GM18870 (cell line): ENCODE measurements at regions not wholly inside any gene's neighbourhood (a gene's known extent, or its start where the extent isn't known, plus 50 kb on each side); places are given as distances from the start of the nearest gene placed in this dataset.

Source experiments
- ATAC-seq: cut with Tn5 transposase; IDR thresholded peaks from one replicate; pipeline ENCODE4 v1.9.1; 2021; ENCODE audit warnings: moderate library complexity; ENCODE audit not compliant: unreplicated experiment

GRCh38 chr7:46407125-46407524 lies 486.1 kb upstream of the IGFBP3 start:
- ATAC-seq, result no peak

- ATAC-seq, result no peak
Measured at GRCh38 chr7:46397591-46397990, 476.5 kb upstream of the IGFBP3 start.

DNA sequence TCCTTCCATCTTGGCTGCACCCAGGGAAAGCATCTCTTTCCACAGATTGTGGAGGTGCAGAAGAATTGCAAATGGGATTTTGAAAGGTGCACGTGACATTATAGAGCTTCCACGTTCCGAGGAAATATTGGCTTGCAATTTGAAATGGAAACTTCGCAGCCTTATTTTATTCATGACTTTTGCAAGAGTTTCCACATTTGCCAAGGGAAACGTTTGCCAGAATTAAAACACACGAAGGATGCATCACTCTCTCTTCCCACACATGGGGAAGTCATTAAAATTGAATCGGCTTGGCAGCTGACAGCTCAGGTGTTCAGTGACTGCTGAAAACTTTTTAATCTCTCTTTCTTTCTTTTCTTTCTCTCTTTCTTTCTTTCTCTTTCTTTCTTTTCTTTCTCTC lies 475.4 kb upstream of the IGFBP3 start:
- ATAC-seq, result no peak

- no peak for ATAC-seq
Measured at GRCh38 chr7:46393142-46393541, 472.1 kb upstream of the IGFBP3 start.

GRCh38 chr7:46391231-46392201 lies 470.4 kb upstream of the IGFBP3 start:
- ATAC-seq, result no peak

DNA sequence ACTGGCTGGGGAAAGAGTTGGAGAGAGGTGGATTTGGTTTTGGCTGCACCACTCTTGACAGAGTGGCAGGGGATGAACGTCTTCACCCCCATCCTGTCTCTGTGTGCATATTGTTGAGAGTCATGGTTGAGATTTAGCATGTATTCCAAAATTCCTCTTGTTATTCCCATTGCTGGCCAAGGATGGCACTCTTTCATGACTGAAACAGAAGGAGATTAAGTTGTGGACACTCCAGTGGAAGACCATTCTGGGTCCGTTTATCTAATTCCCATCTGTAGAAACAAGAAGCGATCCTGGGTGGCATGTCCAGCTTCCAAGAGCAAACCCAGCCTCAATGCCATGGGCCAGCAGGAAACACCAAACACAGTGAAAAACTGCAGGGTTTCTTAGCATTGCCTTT lies 469.0 kb upstream of the IGFBP3 start:
- no peak for ATAC-seq

GRCh38 chr7:46389146-46389545 lies 468.1 kb upstream of the IGFBP3 start:
- no peak for ATAC-seq

DNA sequence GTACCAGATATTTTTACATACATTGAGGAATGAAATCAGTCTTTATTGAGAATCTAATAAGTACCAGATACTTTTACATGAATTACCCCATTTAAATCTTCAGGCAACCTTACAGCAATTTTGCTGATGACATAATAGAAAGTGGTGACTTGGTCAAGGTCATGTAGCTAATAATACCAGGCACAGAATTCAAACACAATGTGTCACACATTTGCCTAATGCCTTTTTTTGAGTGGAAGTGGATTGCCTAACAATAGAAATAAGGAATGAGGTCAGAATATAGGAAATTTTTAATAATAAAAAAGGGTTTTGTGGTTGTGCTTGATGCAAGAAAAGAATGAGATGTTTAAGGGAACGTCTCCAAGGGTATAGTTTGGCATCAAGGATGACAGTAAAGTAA lies 466.6 kb upstream of the IGFBP3 start:
- ATAC-seq, result no peak

GRCh38 chr7:46386428-46387399 lies 465.6 kb upstream of the IGFBP3 start:
- no peak for ATAC-seq

- ATAC-seq, result no peak
Measured at GRCh38 chr7:46385662-46386309, 464.7 kb upstream of the IGFBP3 start.

GRCh38 chr7:46383605-46384004 lies 462.5 kb upstream of the IGFBP3 start:
- ATAC-seq, result no peak

DNA sequence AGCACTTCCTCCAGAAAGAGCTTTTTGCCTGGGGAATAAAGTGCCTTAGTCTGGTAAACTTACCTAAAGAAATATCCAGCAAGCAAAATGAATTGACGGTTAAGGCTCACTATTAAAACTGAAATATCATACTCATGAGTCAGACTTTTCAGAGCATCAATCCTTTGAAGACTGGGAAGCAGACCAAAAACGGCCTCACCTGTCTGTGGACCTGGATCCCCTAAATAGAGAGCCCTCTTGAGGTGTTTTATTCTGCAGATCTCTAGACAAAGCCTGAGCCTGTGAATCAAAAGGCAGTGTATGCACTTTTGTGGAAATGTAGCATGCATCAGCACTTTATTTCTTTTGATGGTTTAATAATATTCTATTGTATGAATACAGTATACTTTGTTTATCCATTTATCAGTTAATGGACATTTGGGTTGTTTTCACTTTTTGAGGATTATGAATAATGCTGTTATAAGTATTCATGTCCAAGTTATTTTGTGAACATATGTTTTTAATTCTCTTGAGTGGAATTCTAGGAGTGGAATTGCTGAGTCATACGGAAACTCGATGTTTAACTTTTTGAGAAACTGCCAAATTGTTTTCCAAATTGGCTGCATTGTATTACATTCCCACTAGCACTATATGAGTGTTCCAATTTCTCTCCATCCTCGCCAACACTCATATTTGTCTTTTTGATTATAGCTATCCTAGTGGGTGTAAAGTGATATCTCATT lies 449.0 kb upstream of the IGFBP3 start:
- ATAC-seq, result no peak

DNA sequence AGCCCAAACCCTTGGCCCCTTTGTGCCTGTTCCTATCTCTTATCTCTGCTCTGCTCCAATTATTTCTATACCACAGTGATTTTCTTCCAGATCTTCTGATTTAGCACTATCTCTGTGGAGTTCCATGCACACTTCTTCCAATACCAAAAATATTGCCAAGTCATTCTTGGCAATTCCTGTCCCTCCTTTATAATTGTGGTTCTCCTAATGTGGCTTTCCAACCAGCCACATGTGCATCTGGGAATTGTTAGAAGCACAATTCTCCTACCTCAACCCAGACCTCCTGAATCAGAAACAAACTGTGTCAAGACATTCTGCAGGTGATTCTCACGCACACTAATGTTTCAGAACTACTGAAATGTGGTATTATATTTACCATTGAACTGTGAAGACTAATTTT lies 447.8 kb upstream of the IGFBP3 start:
- no peak for ATAC-seq

DNA sequence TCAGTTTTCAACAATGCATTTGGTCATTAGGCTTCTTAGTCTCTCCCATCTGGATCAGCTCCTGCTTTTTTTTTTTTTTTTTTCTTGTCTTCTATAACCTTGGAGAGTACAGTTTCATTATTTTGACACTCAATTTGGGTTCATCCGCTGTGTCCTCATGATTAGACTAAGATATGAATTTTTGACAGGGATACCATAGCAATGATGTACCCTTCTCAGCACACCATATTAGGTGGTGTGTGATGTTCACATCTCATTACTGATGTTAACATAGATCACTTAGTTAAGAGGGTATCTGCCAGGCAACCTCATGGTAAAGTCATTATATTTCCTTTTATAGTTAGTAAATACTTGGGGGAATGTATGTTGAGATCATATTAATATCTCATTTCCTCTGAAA lies 445.5 kb upstream of the IGFBP3 start:
- ATAC-seq, result no peak

DNA sequence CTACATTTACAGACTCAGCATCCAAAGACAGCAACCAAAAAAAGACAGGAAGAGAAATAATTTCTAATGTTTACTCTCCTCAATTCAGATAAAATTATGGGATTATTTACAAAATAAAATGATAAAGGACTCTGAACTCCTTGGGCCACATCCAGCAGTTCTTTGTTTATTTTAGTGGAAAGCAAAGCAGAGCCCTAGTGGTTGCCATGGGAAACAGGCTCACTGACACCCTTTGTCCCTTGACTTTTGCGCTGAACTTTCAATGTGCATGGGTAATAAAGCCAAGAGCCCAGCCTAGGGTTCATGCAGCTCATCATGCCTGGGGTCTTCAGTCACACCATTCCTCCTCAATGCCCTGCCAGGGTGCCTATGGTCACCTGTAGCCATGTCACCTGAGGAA lies 442.6 kb upstream of the IGFBP3 start:
- ATAC-seq, result no peak

DNA sequence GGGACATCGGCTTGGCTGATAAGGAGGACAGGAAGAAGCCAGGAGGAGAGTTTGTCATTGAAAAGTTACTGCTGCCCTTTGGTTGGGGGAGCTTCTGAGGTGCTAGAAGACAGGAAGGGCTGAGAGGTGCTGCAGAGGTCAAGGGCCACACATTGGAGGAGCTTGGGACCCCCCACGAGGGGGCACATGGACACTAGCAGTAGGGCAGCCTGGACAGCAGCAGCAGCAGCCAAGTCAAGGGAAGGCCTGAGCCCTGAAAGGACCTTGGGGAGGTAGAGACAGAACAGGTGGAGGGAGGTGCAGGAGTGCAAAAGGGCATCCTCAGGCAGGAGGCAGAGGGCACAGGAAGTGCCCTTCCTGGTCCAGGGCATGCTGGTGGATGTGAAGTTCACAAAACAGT lies 439.7 kb upstream of the IGFBP3 start:
- ATAC-seq, result no peak

DNA sequence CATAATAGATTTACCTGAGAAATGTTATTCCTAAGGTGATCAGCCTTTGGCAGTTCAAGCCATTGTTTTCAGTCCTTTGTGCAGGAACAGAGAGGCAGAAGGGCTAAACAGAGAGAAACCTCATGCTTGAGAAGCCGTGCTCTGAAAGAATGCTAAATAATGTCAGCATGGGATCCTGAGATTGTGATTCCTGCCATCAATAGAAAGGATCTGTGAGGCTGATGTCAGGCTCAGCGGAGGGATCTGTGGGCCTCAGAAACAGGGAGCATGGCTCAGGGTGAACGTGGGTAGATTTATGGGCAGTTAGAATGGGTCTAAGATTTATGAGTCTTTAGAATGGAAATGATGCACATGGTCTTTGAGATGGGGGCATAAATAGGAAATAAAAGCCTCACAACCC lies 439.2 kb upstream of the IGFBP3 start:
- no peak for ATAC-seq

GRCh38 chr7:46357851-46358250 lies 436.8 kb upstream of the IGFBP3 start:
- no peak for ATAC-seq

GRCh38 chr7:46357290-46357689 lies 436.2 kb upstream of the IGFBP3 start:
- ATAC-seq, result peak; percentile 48

DNA sequence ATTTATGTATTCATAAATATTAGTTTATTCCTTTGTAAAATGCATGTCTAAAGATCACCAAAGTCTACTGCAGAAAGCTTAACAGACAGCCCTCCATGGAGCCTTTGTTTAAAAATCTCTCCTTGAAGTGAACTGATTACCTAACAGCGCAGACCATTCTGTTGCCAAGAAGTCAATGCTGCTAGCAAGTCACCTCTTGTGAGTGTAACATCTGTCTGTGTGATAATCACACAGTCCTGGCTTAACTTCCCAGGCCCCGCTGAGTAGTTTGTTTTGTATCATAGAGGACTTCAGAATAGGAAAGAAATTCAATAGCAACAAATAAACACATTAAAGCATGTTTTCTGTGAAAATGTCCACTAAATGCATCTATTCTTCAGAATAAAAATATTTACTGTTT lies 435.3 kb upstream of the IGFBP3 start:
- no peak for ATAC-seq

- ATAC-seq, result no peak
Measured at GRCh38 chr7:46355331-46355730, 434.3 kb upstream of the IGFBP3 start.
